GM12891 (cell line): ENCODE measurements at regions not wholly inside any gene's neighbourhood (a gene's known extent, or its start where the extent isn't known, plus 50 kb on each side); places are given as distances from the start of the nearest gene placed in this dataset.

ENCODE experiments used
- POLR2A ChIP-seq: IDR thresholded peaks from 2 replicates; pipeline ENCODE4 v1.6.1; 2011; ENCODE audit warnings: low read depth, low read length, control low read depth
- POLR2AphosphoS5 ChIP-seq: IDR thresholded peaks from 2 replicates; pipeline ENCODE4 v1.6.1; 2011; ENCODE audit warnings: low read depth, low read length, control low read depth
- SPI1 ChIP-seq: IDR thresholded peaks from 2 replicates; pipeline ENCODE4 v1.6.1; 2011; ENCODE audit warnings: low read depth, low read length, control low read depth

DNA sequence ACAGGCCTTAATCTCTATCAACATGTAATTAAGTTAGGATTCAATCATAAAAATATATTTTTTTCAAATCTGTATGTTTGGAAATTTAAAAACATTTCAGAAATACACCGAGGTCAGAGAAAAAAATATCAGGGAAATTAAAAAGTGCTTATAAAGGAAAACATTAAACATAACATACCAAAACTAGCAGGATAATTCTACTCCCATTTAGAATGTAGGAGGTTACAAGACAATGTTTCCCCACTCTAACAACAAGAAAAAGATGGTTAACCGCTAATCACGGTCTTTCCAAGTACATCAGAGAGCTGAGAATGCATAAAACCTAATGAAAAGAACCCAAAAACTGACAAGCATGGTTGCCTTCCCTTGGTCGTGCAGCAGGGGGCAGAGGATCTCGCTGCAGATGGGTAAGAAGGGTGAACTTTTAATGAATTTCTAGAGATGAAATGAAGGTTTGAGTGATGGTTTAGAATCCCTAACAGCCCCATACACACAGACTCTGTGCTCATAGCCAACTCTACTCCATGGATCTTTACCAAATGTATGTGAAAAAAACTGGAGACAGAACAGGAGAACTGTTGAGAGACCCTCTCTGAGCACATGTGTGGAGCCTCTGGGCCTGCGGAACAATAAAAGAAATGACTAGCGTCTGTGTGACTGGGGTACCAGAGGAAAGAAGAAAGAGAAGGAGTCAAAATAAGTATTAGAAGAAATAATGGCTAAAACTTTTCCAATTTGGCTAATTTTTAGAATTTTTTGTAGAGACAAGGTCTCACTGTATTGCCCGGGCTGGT, 51.3 kb upstream of the LSM14A start:
- TF ChIP-seq POLR2A (no peak), POLR2AphosphoS5 (no peak), SPI1 (no peak)
